Esophagus squamous epithelium (tissue), 4 donors: ENCODE measurements at regions not wholly inside any gene's neighbourhood (a gene's known extent, or its start where the extent isn't known, plus 50 kb on each side); places are given as distances from the start of the nearest gene placed in this dataset.

Experiments used
- CTCF ChIP-seq, 6 experiments: fragments of 450-650 bp in 4 of 6; fragments of 200-600 bp in 2 of 6; sonication (generic) in 2 of 6; IDR thresholded peaks; one replicate each; pipeline ENCODE4 v1.5.1; 2016 to 2019; ENCODE audit warnings: antibody characterized with exemption in 6 of 6, mild to moderate bottlenecking in 4 of 6, moderate library complexity in 4 of 6
- POLR2A ChIP-seq, 4 donors: fragments of 450-650 bp; IDR thresholded peaks; one replicate each; pipeline ENCODE4 v1.6.1; 2017; ENCODE audit warnings: antibody characterized with exemption in 4 of 4, mild to moderate bottlenecking in 4 of 4, moderate library complexity in 3 of 4

DNA sequence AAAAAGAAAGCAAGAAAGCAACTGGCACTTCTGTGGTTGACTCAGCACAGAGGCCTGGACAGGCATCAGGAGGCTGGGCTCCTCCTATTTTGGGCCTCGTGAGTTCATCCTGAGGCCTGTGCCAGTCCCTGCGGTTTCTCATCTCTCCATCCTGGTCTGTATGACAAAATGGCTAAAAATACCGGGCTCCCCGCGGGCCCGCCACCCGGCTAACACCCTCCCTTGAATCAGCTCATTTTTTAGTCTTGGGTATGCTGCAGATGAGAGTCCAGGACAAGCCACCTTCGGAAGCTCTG is 62.3 kb upstream of the YWHAQ start:
- no peak for TF ChIP-seq CTCF (IDR thresholded peaks at IDR 0.05)
- TF ChIP-seq POLR2A (IDR thresholded peaks at IDR 0.05), result no peak
